ENCODE measurements at regions not wholly inside any gene's neighbourhood (a gene's known extent, or its start where the extent isn't known, plus 50 kb on each side); places are given as distances from the start of the nearest gene placed in this dataset.

DNA sequence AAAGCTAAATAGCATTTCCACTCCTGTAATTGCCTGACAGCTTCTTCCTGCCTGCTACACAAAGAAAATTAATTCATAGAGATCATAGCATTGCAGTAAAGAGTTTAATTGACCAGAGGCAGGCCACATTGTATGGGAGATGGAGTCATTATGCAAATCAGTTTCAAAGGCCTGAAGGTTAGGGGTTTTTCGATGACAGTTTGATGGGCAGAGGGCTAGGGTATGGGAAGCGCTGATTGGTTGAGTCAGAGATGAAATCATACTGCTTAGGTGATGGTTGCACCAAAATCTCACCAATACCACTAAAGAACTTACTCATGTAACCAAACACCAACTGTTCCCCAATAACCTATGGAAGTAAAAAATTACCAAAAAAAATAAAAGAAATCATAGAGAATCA lies 599.0 kb downstream of the NUP35 start:
- POLR2A ChIA-PET: no interaction called here
- no peak overlapping the region for H3K9ac ChIP-seq (ENCODE audit: low read length)
- no peak overlapping the region for H3K4me3 ChIP-seq (replicated peaks in 1 of 2; ENCODE audit: low read depth in 1 of 2, low read length in 2 of 2)
- TF ChIP-seq SRF (IDR thresholded peaks at IDR 0.05; ENCODE audit: low read depth): no peak
- TF ChIP-seq ZFX (IDR thresholded peaks at IDR 0.05): no peak
- no peak for TF ChIP-seq ZNF274 (IDR thresholded peaks at IDR 0.05; ENCODE audit: low read depth, low read length)
- TF ChIP-seq TCF7L2 (IDR thresholded peaks at IDR 0.05; ENCODE audit: borderline replicate concordance, extremely low read depth, insufficient read depth, insufficient read length): no peak
- TF ChIP-seq JUND (IDR thresholded peaks at IDR 0.05): no peak
- TF ChIP-seq POLR2A (IDR thresholded peaks at IDR 0.05; ENCODE audit: borderline replicate concordance, extremely low read depth, insufficient read depth, insufficient read length): no peak
- TF ChIP-seq YY1 (IDR thresholded peaks at IDR 0.05; ENCODE audit: extremely low read depth, insufficient replicate concordance, low read depth, low read length): no peak
- TF ChIP-seq FOSL1 (IDR thresholded peaks at IDR 0.05; ENCODE audit: low read depth): no peak
- TF ChIP-seq POLR2AphosphoS5 (IDR thresholded peaks at IDR 0.05; ENCODE audit: low read depth, low read length): no peak
- no peak for TF ChIP-seq EZH2 (IDR thresholded peaks at IDR 0.05)
- TF ChIP-seq, protein P1, sequence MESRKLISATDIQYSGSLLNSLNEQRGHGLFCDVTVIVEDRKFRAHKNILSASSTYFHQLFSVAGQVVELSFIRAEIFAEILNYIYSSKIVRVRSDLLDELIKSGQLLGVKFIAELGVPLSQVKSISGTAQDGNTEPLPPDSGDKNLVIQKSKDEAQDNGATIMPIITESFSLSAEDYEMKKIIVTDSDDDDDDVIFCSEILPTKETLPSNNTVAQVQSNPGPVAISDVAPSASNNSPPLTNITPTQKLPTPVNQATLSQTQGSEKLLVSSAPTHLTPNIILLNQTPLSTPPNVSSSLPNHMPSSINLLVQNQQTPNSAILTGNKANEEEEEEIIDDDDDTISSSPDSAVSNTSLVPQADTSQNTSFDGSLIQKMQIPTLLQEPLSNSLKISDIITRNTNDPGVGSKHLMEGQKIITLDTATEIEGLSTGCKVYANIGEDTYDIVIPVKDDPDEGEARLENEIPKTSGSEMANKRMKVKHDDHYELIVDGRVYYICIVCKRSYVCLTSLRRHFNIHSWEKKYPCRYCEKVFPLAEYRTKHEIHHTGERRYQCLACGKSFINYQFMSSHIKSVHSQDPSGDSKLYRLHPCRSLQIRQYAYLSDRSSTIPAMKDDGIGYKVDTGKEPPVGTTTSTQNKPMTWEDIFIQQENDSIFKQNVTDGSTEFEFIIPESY (IDR thresholded peaks at IDR 0.05; ENCODE audit: extremely low read depth, insufficient replicate concordance, low read length): no peak
- TF ChIP-seq ELF1 (IDR thresholded peaks at IDR 0.05; ENCODE audit: borderline replicate concordance, low read depth): no peak
- no peak overlapping the region for H2AFZ ChIP-seq (ENCODE audit: low read depth, low read length, poor library complexity, severe bottlenecking)
- CTCF ChIA-PET: no interaction called here
- no peak for ATAC-seq
- H3K79me2 ChIP-seq (ENCODE audit: insufficient read depth, low read length): no peaks in the 10 kb centered on the region
- H3K4me1 ChIP-seq (ENCODE audit: control insufficient read depth in 1 of 2, insufficient read depth in 2 of 2, low read length in 2 of 2): no peaks in the 10 kb centered on the region
- no peak overlapping the region for H3K4me2 ChIP-seq (ENCODE audit: low read length)
- no peak overlapping the region for H3K27ac ChIP-seq (ENCODE audit: low read depth, low read length)
- RAD21 ChIA-PET (ENCODE audit: low non-redundant PET in 1 of 2, low total read pairs in 2 of 2, uncharacterized antibody in 2 of 2, unreplicated experiment in 2 of 2): no interaction called here
- H4K20me1 ChIP-seq (ENCODE audit: insufficient read depth): no peaks in the 10 kb centered on the region
- DNase-seq (ENCODE audit: low read depth, low spot score): no peak
- no peaks in the 10 kb centered on the region for H3K9me3 ChIP-seq (ENCODE audit: control insufficient read depth in 1 of 2, insufficient read depth in 1 of 2, low read depth in 1 of 2, low read length in 2 of 2)
- no TSS peak for BruUV-seq (replicated peaks)
- no peaks in the 10 kb centered on the region for H3K9me2 ChIP-seq (ENCODE audit: insufficient read depth)
- H3K36me3 ChIP-seq (ENCODE audit: control insufficient read depth in 1 of 2, insufficient read depth in 2 of 2, low read length in 2 of 2): no peaks in the 10 kb centered on the region
- intact Hi-C loops (cut with micrococcal nuclease): no loop called here
- H3K27me3 ChIP-seq (ENCODE audit: insufficient read depth, low read length): no peaks in the 10 kb centered on the region
